ENCODE measurements at regions not wholly inside any gene's neighbourhood (a gene's known extent, or its start where the extent isn't known, plus 50 kb on each side); places are given as distances from the start of the nearest gene placed in this dataset.

GRCh38 chr3:137304313-137305056, 346.7 kb downstream of the IL20RB start:
- Histone ChIP-seq H4K20me1 (ENCODE audit: insufficient read depth, low read length) (no peaks in the 10 kb centered on the region), H3K27ac (ENCODE audit: insufficient read depth, low read length) (no peak overlapping the region), H2AK5ac (ENCODE audit: low read depth, low read length) (no peak overlapping the region), H2AK9ac (replicated peaks; ENCODE audit: low read depth, low read length, poor library complexity) (no peak overlapping the region), H3K9me3 (ENCODE audit: control insufficient read depth, insufficient read depth, low read length) (peaks cover 2% of the 10 kb centered on the region; the same call in 1 of the 2 replicates), H4K8ac (ENCODE audit: low read depth in 2 of 2, low read length in 2 of 2) (no peak overlapping the region), H3K14ac (replicated peaks; ENCODE audit: low read depth, low read length) (no peak overlapping the region), H2BK120ac (ENCODE audit: low read depth, low read length) (no peak overlapping the region), H4K91ac (ENCODE audit: insufficient read depth, low read depth, low read length) (no peak overlapping the region), H3K4me2 (ENCODE audit: low read depth, low read length) (no peak overlapping the region), H3K56ac (ENCODE audit: extremely low read depth, insufficient read depth, low read length) (no peak overlapping the region), H3K79me1 (ENCODE audit: low read depth in 1 of 2, low read length in 2 of 2) (no peaks in the 10 kb centered on the region), H3K27me3 (ENCODE audit: control insufficient read depth, insufficient read depth, low read length) (no peaks in the 10 kb centered on the region), H3K4ac (ENCODE audit: low read depth, low read length) (no peak overlapping the region), H2BK5ac (ENCODE audit: low read depth, low read length, poor library complexity, severe bottlenecking) (no peak overlapping the region), H4K5ac (ENCODE audit: low read depth, low read length) (no peak overlapping the region), H2AFZ (replicated peaks; ENCODE audit: low read length, poor library complexity) (no peak overlapping the region), H3K9ac (ENCODE audit: low read depth, low read length) (no peak overlapping the region), H3K36me3 (ENCODE audit: control insufficient read depth, insufficient read depth, low read length) (no peaks in the 10 kb centered on the region), H3K4me3 (ENCODE audit: insufficient read depth, low read depth, low read length) (no peak overlapping the region), H3K23ac (ENCODE audit: low read depth, low read length) (no peak overlapping the region), H3K4me1 (ENCODE audit: control insufficient read depth, insufficient read depth, low read length) (no peaks in the 10 kb centered on the region), H2BK15ac (ENCODE audit: low read depth, low read length) (no peak overlapping the region), H3K18ac (ENCODE audit: low read depth, low read length) (no peak overlapping the region), H2BK20ac (ENCODE audit: low read depth, low read length) (no peak overlapping the region), H3K9me1 (ENCODE audit: insufficient read depth, low read length) (no peaks in the 10 kb centered on the region)
- DNase-seq (no peak), ATAC-seq (ENCODE audit: low read depth) (no peak)
- no CpG with 5 or more reads among the region's 1 CpG for WGBS, 2 experiments (ENCODE audit: extremely low coverage in 2 of 2, insufficient read length in 1 of 2)
- intact Hi-C loops (cut with micrococcal nuclease) (no loop called here), in situ Hi-C loops (cut with MboI; ENCODE audit: low sequenced_read_pairs) (no loop called here), dilution Hi-C loops (cut with HindIII; ENCODE audit: low sequenced_read_pairs, unreplicated experiment) (no loop called here)
- no TSS peak for BruUV-seq (replicated peaks)
- ChIA-PET POLR2A (ENCODE audit: unreplicated experiment) (no interaction called here), CTCF (no interaction called here)
- TF ChIP-seq POLR2A (IDR thresholded peaks at IDR 0.05; ENCODE audit: low read depth, low read length): no peak
- no peak for TF ChIP-seq MAFK (IDR thresholded peaks at IDR 0.05; ENCODE audit: low read depth, low read length)
- no peak for TF ChIP-seq RCOR1 (IDR thresholded peaks at IDR 0.05; ENCODE audit: insufficient replicate concordance, low read length)
- no peak for TF ChIP-seq SMC3 (IDR thresholded peaks at IDR 0.05; ENCODE audit: low read depth, low read length)
- TF ChIP-seq MAZ (IDR thresholded peaks at IDR 0.05; ENCODE audit: borderline replicate concordance, low read depth, low read length): no peak
- no peak for TF ChIP-seq CEBPB (IDR thresholded peaks at IDR 0.05; ENCODE audit: low read depth, low read length)
- TF ChIP-seq NFE2L2 (IDR thresholded peaks at IDR 0.05; ENCODE audit: low read depth, low read length): no peak
- no peak for TF ChIP-seq USF2 (IDR thresholded peaks at IDR 0.05; ENCODE audit: low read depth, low read length)
- TF ChIP-seq RAD21 (IDR thresholded peaks at IDR 0.05; ENCODE audit: low read length): no peak
- no peak for TF ChIP-seq ELK1 (IDR thresholded peaks at IDR 0.05; ENCODE audit: borderline replicate concordance, low read depth, low read length)
- no peak for TF ChIP-seq BHLHE40 (IDR thresholded peaks at IDR 0.05; ENCODE audit: low read depth, low read length)
- no peak for TF ChIP-seq RFX5 (IDR thresholded peaks at IDR 0.05; ENCODE audit: low read depth, low read length)
- TF ChIP-seq CHD1 (IDR thresholded peaks at IDR 0.05; ENCODE audit: low read depth, low read length): no peak
